Osteoblast (primary cell): ENCODE measurements at regions not wholly inside any gene's neighbourhood (a gene's known extent, or its start where the extent isn't known, plus 50 kb on each side); places are given as distances from the start of the nearest gene placed in this dataset.

Source experiments
- DNase-seq: peaks from one replicate; pipeline ENCODE4 v3.0.0; 2011; ENCODE audit warnings: low spot score, mixed read lengths; ENCODE audit not compliant: insufficient read length; ENCODE audit errors: missing footprints
- H2AFZ ChIP-seq: 2 replicates; pipeline ENCODE4 v1.6.0; 2011; ENCODE audit warnings: mild to moderate bottlenecking, low read length
- H3K27ac ChIP-seq: 2 replicates; pipeline ENCODE4 v1.5.1; 2011; ENCODE audit warnings: mild to moderate bottlenecking, low read depth, low read length, moderate library complexity
- H3K27me3 ChIP-seq: 2 replicates; pipeline ENCODE4 v1.6.0; 2012; ENCODE audit warnings: mild to moderate bottlenecking, control low read depth, inconsistent platforms, low read length, moderate library complexity; ENCODE audit not compliant: insufficient read depth
- H3K36me3 ChIP-seq: 2 replicates; pipeline ENCODE4 v1.5.1; 2011; ENCODE audit warnings: mild to moderate bottlenecking, low read length, control low read depth, moderate library complexity; ENCODE audit not compliant: insufficient read depth
- H3K4me1 ChIP-seq: 2 replicates; pipeline ENCODE4 v1.5.1; 2011; ENCODE audit warnings: mild to moderate bottlenecking, low read length, control low read depth, moderate library complexity; ENCODE audit not compliant: insufficient read depth
- H3K4me2 ChIP-seq: 2 replicates; pipeline ENCODE4 v1.6.0; 2011; ENCODE audit warnings: mild to moderate bottlenecking, low read length; ENCODE audit not compliant: insufficient read depth
- H3K4me3 ChIP-seq: fragments of 200-600 bp; sonication (generic); 3 replicates; pipeline ENCODE4 v1.5.1; 2012; ENCODE audit warnings: mild to moderate bottlenecking, low read length, inconsistent platforms; ENCODE audit not compliant: insufficient read depth
- H3K79me2 ChIP-seq: 2 replicates; pipeline ENCODE4 v1.6.0; 2012; ENCODE audit warnings: mild to moderate bottlenecking, low read length, control low read depth, inconsistent platforms; ENCODE audit not compliant: insufficient read depth
- H3K9me3 ChIP-seq: 2 replicates; pipeline ENCODE4 v1.5.1; 2011; ENCODE audit warnings: low read depth, low read length, control low read depth
- H4K20me1 ChIP-seq: 2 replicates; pipeline ENCODE4 v1.6.0; 2012; ENCODE audit warnings: mild to moderate bottlenecking, low read length, control low read depth; ENCODE audit not compliant: insufficient read depth
- TF ChIP-seq, protein P1 (sequence below): IDR thresholded peaks from 2 replicates; pipeline ENCODE4 v1.5.1; 2011; ENCODE audit warnings: mild to moderate bottlenecking, low read depth, low read length, moderate library complexity; ENCODE audit errors: extremely low read depth

GRCh38 chr11:131198161-131199014 is 172.0 kb upstream of the NTM start:
- no peaks in the 10 kb centered on the region for H3K27me3 ChIP-seq
- no peaks in the 10 kb centered on the region for H4K20me1 ChIP-seq
- no peak overlapping the region for H2AFZ ChIP-seq
- TF ChIP-seq, protein P1, sequence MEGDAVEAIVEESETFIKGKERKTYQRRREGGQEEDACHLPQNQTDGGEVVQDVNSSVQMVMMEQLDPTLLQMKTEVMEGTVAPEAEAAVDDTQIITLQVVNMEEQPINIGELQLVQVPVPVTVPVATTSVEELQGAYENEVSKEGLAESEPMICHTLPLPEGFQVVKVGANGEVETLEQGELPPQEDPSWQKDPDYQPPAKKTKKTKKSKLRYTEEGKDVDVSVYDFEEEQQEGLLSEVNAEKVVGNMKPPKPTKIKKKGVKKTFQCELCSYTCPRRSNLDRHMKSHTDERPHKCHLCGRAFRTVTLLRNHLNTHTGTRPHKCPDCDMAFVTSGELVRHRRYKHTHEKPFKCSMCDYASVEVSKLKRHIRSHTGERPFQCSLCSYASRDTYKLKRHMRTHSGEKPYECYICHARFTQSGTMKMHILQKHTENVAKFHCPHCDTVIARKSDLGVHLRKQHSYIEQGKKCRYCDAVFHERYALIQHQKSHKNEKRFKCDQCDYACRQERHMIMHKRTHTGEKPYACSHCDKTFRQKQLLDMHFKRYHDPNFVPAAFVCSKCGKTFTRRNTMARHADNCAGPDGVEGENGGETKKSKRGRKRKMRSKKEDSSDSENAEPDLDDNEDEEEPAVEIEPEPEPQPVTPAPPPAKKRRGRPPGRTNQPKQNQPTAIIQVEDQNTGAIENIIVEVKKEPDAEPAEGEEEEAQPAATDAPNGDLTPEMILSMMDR, result no peak
- no peaks in the 10 kb centered on the region for H3K79me2 ChIP-seq
- H3K9me3 ChIP-seq, result no peaks in the 10 kb centered on the region
- H3K4me2 ChIP-seq, result no peak overlapping the region
- H3K4me3 ChIP-seq, result no peak overlapping the region
- no peak overlapping the region for H3K27ac ChIP-seq
- H3K4me1 ChIP-seq, result no peaks in the 10 kb centered on the region
- DNase-seq, result no peak
- no peaks in the 10 kb centered on the region for H3K36me3 ChIP-seq

- H3K9me3 ChIP-seq, result no peaks in the 10 kb centered on the region
- TF ChIP-seq, protein P1, result no peak
- no peaks in the 10 kb centered on the region for H4K20me1 ChIP-seq
- no peaks in the 10 kb centered on the region for H3K4me1 ChIP-seq
- no peak overlapping the region for H3K4me2 ChIP-seq
- H3K79me2 ChIP-seq, result no peaks in the 10 kb centered on the region
- no peak for DNase-seq
- H2AFZ ChIP-seq, result no peak overlapping the region
- no peak overlapping the region for H3K27ac ChIP-seq
- no peak overlapping the region for H3K4me3 ChIP-seq
- H3K36me3 ChIP-seq, result no peaks in the 10 kb centered on the region
- no peaks in the 10 kb centered on the region for H3K27me3 ChIP-seq
These were observed 171.5 kb upstream of the NTM start for GRCh38 chr11:131199015-131199280.

DNA sequence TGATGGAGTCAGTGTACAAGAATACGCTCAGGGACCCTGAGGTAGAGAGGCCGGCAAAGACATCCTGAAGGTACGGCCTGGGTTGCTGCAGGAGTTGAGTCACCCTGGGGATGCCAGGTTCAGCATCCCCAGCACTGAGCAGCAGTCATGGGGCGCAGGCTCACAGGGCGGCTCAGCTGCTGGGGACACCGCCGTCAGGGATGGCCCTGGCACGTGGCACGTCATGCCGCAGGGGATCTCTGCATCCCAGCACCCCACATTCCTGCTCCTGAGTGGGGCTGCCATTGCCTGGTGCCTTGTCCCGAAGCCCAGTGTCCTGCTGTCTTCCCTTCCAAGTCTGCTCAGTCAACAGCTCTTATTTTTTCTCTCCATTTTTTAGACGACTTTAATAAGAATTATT is 168.7 kb upstream of the NTM start:
- no peak overlapping the region for H2AFZ ChIP-seq
- no peak overlapping the region for H3K4me3 ChIP-seq
- no peaks in the 10 kb centered on the region for H4K20me1 ChIP-seq
- H3K27me3 ChIP-seq, result no peaks in the 10 kb centered on the region
- H3K36me3 ChIP-seq, result no peaks in the 10 kb centered on the region
- no peak overlapping the region for H3K4me2 ChIP-seq
- H3K27ac ChIP-seq, result no peak overlapping the region
- TF ChIP-seq, protein P1, result no peak
- H3K79me2 ChIP-seq, result no peaks in the 10 kb centered on the region
- DNase-seq, result no peak
- no peaks in the 10 kb centered on the region for H3K9me3 ChIP-seq
- H3K4me1 ChIP-seq, result no peaks in the 10 kb centered on the region

- Histone ChIP-seq H3K9me3 (no peaks in the 10 kb centered on the region), H3K79me2 (no peaks in the 10 kb centered on the region), H3K27me3 (no peaks in the 10 kb centered on the region), H3K4me1 (no peaks in the 10 kb centered on the region), H3K27ac (no peak overlapping the region), H3K36me3 (no peaks in the 10 kb centered on the region), H3K4me3 (no peak overlapping the region), H4K20me1 (no peaks in the 10 kb centered on the region), H2AFZ (no peak overlapping the region), H3K4me2 (no peak overlapping the region)
- no peak for DNase-seq
- TF ChIP-seq, protein P1, result no peak
These were observed 167.4 kb upstream of the NTM start for GRCh38 chr11:131203040-131203439.
